IMR-90 (cell line): ENCODE measurements at regions not wholly inside any gene's neighbourhood (a gene's known extent, or its start where the extent isn't known, plus 50 kb on each side); places are given as distances from the start of the nearest gene placed in this dataset.

ENCODE experiments used
- ATAC-seq: fragments of 200-7000 bp; cut with Tn5 transposase; 2 replicates; pipeline ENCODE4 v1.9.1; 2020; ENCODE audit warnings: low read depth, mild to moderate bottlenecking, moderate library complexity
- BruUV-seq: library from RNA; stranded (reverse); fragments of 400-500 nt; replicated peaks from 2 replicates; lab custom pipeline; 2021; lab: Mats Ljungman, UMichigan
- CTCF ChIA-PET: fragments of 300-600 bp; formaldehyde crosslinking; extraction: SDS; loops from one replicate; lab custom pipeline; 2021; ENCODE audit warnings: antibody characterized with exemption; lab: Yijun Ruan, JAX
- POLR2A ChIA-PET: fragments of 300-600 bp; sonication (Branson Sonifier 250); formaldehyde crosslinking; loops from one replicate; lab custom pipeline; 2022; ENCODE audit warnings: antibody characterized with exemption; ENCODE audit not compliant: unreplicated experiment; lab: Charles Lee
- DNase-seq: peaks from one replicate; pipeline ENCODE4 v3.0.0; 2013
- H2AFZ ChIP-seq: replicated peaks from 2 replicates; pipeline ENCODE3; 2013; ENCODE audit warnings: low read length, mild to moderate bottlenecking; ENCODE audit not compliant: poor library complexity
- H2AK5ac ChIP-seq: 2 replicates; pipeline ENCODE4 v1.6.1; 2013; ENCODE audit warnings: low read depth, low read length, inconsistent platforms
- H2AK9ac ChIP-seq: replicated peaks from 2 replicates; pipeline ENCODE3; 2013; ENCODE audit warnings: mild to moderate bottlenecking, low read depth, low read length, moderate library complexity; ENCODE audit not compliant: poor library complexity
- H2BK120ac ChIP-seq: 2 replicates; pipeline ENCODE4 v1.6.1; 2013; ENCODE audit warnings: low read depth, low read length, inconsistent platforms
- H2BK15ac ChIP-seq: 3 replicates; pipeline ENCODE4 v1.6.1; 2013; ENCODE audit warnings: low read depth, low read length, inconsistent platforms
- H2BK20ac ChIP-seq: 2 replicates; pipeline ENCODE4 v1.6.1; 2013; ENCODE audit warnings: low read depth, mild to moderate bottlenecking, inconsistent platforms, low read length, moderate library complexity
- H2BK5ac ChIP-seq: 2 replicates; pipeline ENCODE4 v1.6.1; 2013; ENCODE audit warnings: mild to moderate bottlenecking, low read depth, low read length, inconsistent platforms; ENCODE audit not compliant: poor library complexity, severe bottlenecking
- H3K14ac ChIP-seq: replicated peaks from 2 replicates; pipeline ENCODE4 v1.6.1; 2013; ENCODE audit warnings: low read depth, low read length, inconsistent platforms
- H3K18ac ChIP-seq: 2 replicates; pipeline ENCODE4 v1.6.1; 2013; ENCODE audit warnings: low read depth, low read length, control low read depth
- H3K23ac ChIP-seq: 2 replicates; pipeline ENCODE4 v1.6.1; 2013; ENCODE audit warnings: low read depth, low read length, inconsistent platforms
- H3K27ac ChIP-seq: 2 replicates; pipeline ENCODE4 v1.5.1; 2013; ENCODE audit warnings: mild to moderate bottlenecking, control low read depth, low read length; ENCODE audit not compliant: insufficient read depth
- H3K27me3 ChIP-seq: 2 replicates; pipeline ENCODE4 v1.6.1; 2013; ENCODE audit warnings: low read length; ENCODE audit not compliant: control insufficient read depth, insufficient read depth
- H3K36me3 ChIP-seq: 2 replicates; pipeline ENCODE4 v1.6.1; 2013; ENCODE audit warnings: low read length, mixed read lengths; ENCODE audit not compliant: control insufficient read depth, insufficient read depth
- H3K4ac ChIP-seq: 2 replicates; pipeline ENCODE4 v1.6.1; 2013; ENCODE audit warnings: low read depth, low read length, inconsistent platforms
- H3K4me1 ChIP-seq: 2 replicates; pipeline ENCODE4 v1.6.1; 2013; ENCODE audit warnings: low read length, mixed read lengths; ENCODE audit not compliant: control insufficient read depth, insufficient read depth
- H3K4me2 ChIP-seq: 2 replicates; pipeline ENCODE4 v1.6.1; 2013; ENCODE audit warnings: low read depth, mild to moderate bottlenecking, control low read depth, low read length, moderate library complexity
- H3K4me3 ChIP-seq: 2 replicates; pipeline ENCODE4 v1.5.1; 2013; ENCODE audit warnings: low read depth, mild to moderate bottlenecking, control low read depth, low read length, moderate library complexity; ENCODE audit not compliant: insufficient read depth
- H3K56ac ChIP-seq: 2 replicates; pipeline ENCODE4 v1.6.1; 2013; ENCODE audit warnings: low read length, inconsistent platforms; ENCODE audit not compliant: insufficient read depth; ENCODE audit errors: extremely low read depth
- H3K79me1 ChIP-seq, 2 experiments: 2 replicates each; pipeline ENCODE4 v1.6.1; 2013; ENCODE audit warnings: low read length in 2 of 2, inconsistent platforms in 1 of 2, low read depth in 1 of 2
- H3K9ac ChIP-seq: 2 replicates; pipeline ENCODE4 v1.6.1; 2013; ENCODE audit warnings: low read depth, low read length, control low read depth
- H3K9me1 ChIP-seq: 2 replicates; pipeline ENCODE4 v1.6.1; 2013; ENCODE audit warnings: low read length, inconsistent platforms; ENCODE audit not compliant: insufficient read depth
- H3K9me3 ChIP-seq: 2 replicates; pipeline ENCODE4 v1.6.1; 2013; ENCODE audit warnings: low read length; ENCODE audit not compliant: control insufficient read depth, insufficient read depth
- H4K20me1 ChIP-seq: 2 replicates; pipeline ENCODE4 v1.6.1; 2013; ENCODE audit warnings: low read length, inconsistent platforms; ENCODE audit not compliant: insufficient read depth
- H4K5ac ChIP-seq: 2 replicates; pipeline ENCODE4 v1.6.1; 2013; ENCODE audit warnings: mild to moderate bottlenecking, low read depth, low read length, control low read depth
- H4K8ac ChIP-seq, 2 experiments: 2 replicates each; pipeline ENCODE4 v1.6.1; 2013; ENCODE audit warnings: low read depth in 2 of 2, low read length in 2 of 2, control low read depth in 1 of 2, inconsistent platforms in 1 of 2
- H4K91ac ChIP-seq: 2 replicates; pipeline ENCODE4 v1.6.1; 2013; ENCODE audit warnings: low read depth, low read length, inconsistent platforms; ENCODE audit not compliant: insufficient read depth
- CEBPB ChIP-seq: IDR thresholded peaks from 2 replicates; pipeline ENCODE4 v1.6.1; 2012; ENCODE audit warnings: low read depth, low read length, improper control_type of control experiment
- CHD1 ChIP-seq: IDR thresholded peaks from 2 replicates; pipeline ENCODE4 v1.6.1; 2012; ENCODE audit warnings: low read depth, low read length, improper control_type of control experiment
- CTCF ChIP-seq: conservative IDR thresholded peaks from 2 replicates; pipeline ENCODE4 v1.5.1; 2012; ENCODE audit warnings: mild to moderate bottlenecking, low read depth, low read length, improper control_type of control experiment
- ELK1 ChIP-seq: fragments of 150-350 bp; IDR thresholded peaks from 2 replicates; pipeline ENCODE4 v1.6.1; 2016; ENCODE audit warnings: low read depth, mild to moderate bottlenecking, low read length, moderate library complexity, borderline replicate concordance
- FOS ChIP-seq: fragments of 150-350 bp; IDR thresholded peaks from 2 replicates; pipeline ENCODE4 v1.6.1; 2016; ENCODE audit warnings: low read depth, low read length
- MAFK ChIP-seq: IDR thresholded peaks from 2 replicates; pipeline ENCODE4 v1.6.1; 2012; ENCODE audit warnings: low read depth, low read length, improper control_type of control experiment
- MAZ ChIP-seq: IDR thresholded peaks from 2 replicates; pipeline ENCODE4 v1.6.1; 2012; ENCODE audit warnings: low read depth, mild to moderate bottlenecking, low read length, improper control_type of control experiment, moderate library complexity, borderline replicate concordance
- MXI1 ChIP-seq: IDR thresholded peaks from 2 replicates; pipeline ENCODE4 v1.6.1; 2012; ENCODE audit warnings: low read depth, mild to moderate bottlenecking, low read length, moderate library complexity, borderline replicate concordance
- NFE2L2 ChIP-seq: fragments of 150-350 bp; IDR thresholded peaks from 2 replicates; pipeline ENCODE4 v1.6.1; 2016; ENCODE audit warnings: low read depth, mild to moderate bottlenecking, low read length
- RAD21 ChIP-seq: IDR thresholded peaks from 2 replicates; pipeline ENCODE4 v1.6.1; 2012; ENCODE audit warnings: low read length, improper control_type of control experiment
- RCOR1 ChIP-seq: IDR thresholded peaks from 2 replicates; pipeline ENCODE4 v1.6.1; 2012; ENCODE audit warnings: mild to moderate bottlenecking, low read length, improper control_type of control experiment; ENCODE audit not compliant: insufficient replicate concordance
- RFX5 ChIP-seq: IDR thresholded peaks from 2 replicates; pipeline ENCODE4 v1.8.0; 2012; ENCODE audit warnings: low read depth, mild to moderate bottlenecking, low read length, moderate library complexity
- SMC3 ChIP-seq: fragments of 150-350 bp; IDR thresholded peaks from 2 replicates; pipeline ENCODE4 v1.6.1; 2016; ENCODE audit warnings: low read depth, mild to moderate bottlenecking, antibody characterized with exemption, low read length, moderate library complexity
- USF2 ChIP-seq: fragments of 150-350 bp; IDR thresholded peaks from 2 replicates; pipeline ENCODE4 v1.6.1; 2017; ENCODE audit warnings: mild to moderate bottlenecking, antibody characterized with exemption, low read length, low read depth
- WGBS, 2 experiments: methylation state at CpG; one replicate each; pipeline versions ENCODE4 v1.1.5 to v1.1.7; 2013; ENCODE audit warnings: missing lambda C conversion rate in 2 of 2; ENCODE audit not compliant: insufficient read length in 1 of 2; ENCODE audit errors: extremely low coverage in 2 of 2; 5-methylcytosine and 5-hydroxymethylcytosine counted together
- dilution Hi-C: fragments of 300-500 bp; cut with HindIII; formaldehyde crosslinking; loops from one replicate; pipeline ENCODE4 v1.14.3; 2018; ENCODE audit warnings: low sequenced_read_pairs; ENCODE audit not compliant: unreplicated experiment
- in situ Hi-C: fragments of 300-500 bp; cut with MboI; formaldehyde crosslinking; loops from 3 replicates; pipeline ENCODE4 v1.14.3; 2019; ENCODE audit warnings: low sequenced_read_pairs, inconsistent platforms, mixed read lengths
- intact Hi-C: fragments of 100-400 bp; cut with micrococcal nuclease; formaldehyde crosslinking; loops from 2 replicates; pipeline ENCODE4 v1.10.0; 2022

GRCh38 chr5:38722918-38723317 lies 122.9 kb upstream of the OSMR start:
- Histone ChIP-seq H3K9me1 (no peaks in the 10 kb centered on the region), H2BK5ac (no peak overlapping the region), H2BK20ac (no peak overlapping the region), H3K9ac (no peak overlapping the region), H2BK120ac (no peak overlapping the region), H2AK9ac (no peak overlapping the region), H3K23ac (no peak overlapping the region), H3K56ac (no peak overlapping the region), H3K79me1 (no peaks in the 10 kb centered on the region), H4K91ac (no peak overlapping the region), H4K8ac (no peak overlapping the region), H3K18ac (no peak overlapping the region), H2BK15ac (no peak overlapping the region), H3K4me3 (no peak overlapping the region), H3K4ac (no peak overlapping the region), H2AFZ (no peak overlapping the region), H3K27ac (no peak overlapping the region), H3K4me1 (peaks cover 17% of the 10 kb centered on the region), H3K36me3 (no peaks in the 10 kb centered on the region), H3K27me3 (no peaks in the 10 kb centered on the region), H4K20me1 (no peaks in the 10 kb centered on the region), H2AK5ac (0 out of 2 replicates have a peak overlapping the region, but pooled peaks have one; percentile 6), H3K9me3 (no peaks in the 10 kb centered on the region), H3K4me2 (no peak overlapping the region), H4K5ac (no peak overlapping the region), H3K14ac (no peak overlapping the region)
- no TSS peak for BruUV-seq
- ChIA-PET POLR2A (no interaction called here), CTCF (interaction anchor here (1.4 kb wide), 1 partner anchor 43 kb away, joined by 3 read pairs; no protein-coding TSS in a partner anchor)
- ATAC-seq (no peak), DNase-seq (no peak)
- intact Hi-C loops (loop anchor here (5.0 kb wide), 2 partner anchors 84 to 116 kb away; no protein-coding TSS in a partner anchor), in situ Hi-C loops (no loop called here), dilution Hi-C loops (no loop called here)
- TF ChIP-seq CEBPB (no peak), SMC3 (no peak), CHD1 (no peak), RAD21 (no peak), MAFK (no peak), ELK1 (no peak), NFE2L2 (no peak), MXI1 (no peak), MAZ (no peak), CTCF (no peak), USF2 (no peak), RFX5 (no peak), FOS (no peak), RCOR1 (no peak)
- WGBS, 2 experiments, result 38% methylated on average over 1 of the region's 5 CpGs; no CpG with 5 or more reads in 1 of the 2 experiments
